ENCODE measurements at regions not wholly inside any gene's neighbourhood (a gene's known extent, or its start where the extent isn't known, plus 50 kb on each side); places are given as distances from the start of the nearest gene placed in this dataset.

DNA sequence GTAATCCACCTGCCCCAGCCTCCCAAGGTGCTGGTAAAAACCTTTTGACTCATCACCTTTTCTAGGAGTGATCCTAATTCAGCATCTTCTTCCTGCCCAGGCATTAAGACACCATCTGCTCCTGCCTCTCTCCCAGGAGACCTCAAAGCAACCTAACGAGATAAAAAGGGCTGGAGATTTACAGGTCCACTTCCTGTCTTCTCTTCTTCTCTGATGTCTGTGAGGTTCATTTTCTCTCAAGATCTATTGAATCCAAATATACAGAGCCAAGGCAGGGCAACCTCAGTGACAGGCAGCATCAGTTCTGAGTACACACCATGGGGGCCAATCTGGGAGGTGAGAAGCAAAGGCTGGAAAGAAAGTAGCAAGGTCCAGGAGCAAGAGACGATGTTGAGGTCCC is 219.4 kb downstream of the SETD4 start:
- no peak for DNase-seq (ENCODE audit: low read depth)
- Histone ChIP-seq H3K4me1 (ENCODE audit: control insufficient read depth, insufficient read depth, low read length) (peaks cover 17% of the 10 kb centered on the region), H3K4me3 (ENCODE audit: low read length) (no peak overlapping the region), H3K36me3 (ENCODE audit: control insufficient read depth, insufficient read depth, low read length, severe bottlenecking) (no peaks in the 10 kb centered on the region), H3K9ac (ENCODE audit: low read length) (no peak overlapping the region), H3K27me3 (replicated peaks; ENCODE audit: control insufficient read depth, insufficient read depth, low read length) (no peaks in the 10 kb centered on the region), H3K9me3 (ENCODE audit: control insufficient read depth, low read length) (no peaks in the 10 kb centered on the region)

DNA sequence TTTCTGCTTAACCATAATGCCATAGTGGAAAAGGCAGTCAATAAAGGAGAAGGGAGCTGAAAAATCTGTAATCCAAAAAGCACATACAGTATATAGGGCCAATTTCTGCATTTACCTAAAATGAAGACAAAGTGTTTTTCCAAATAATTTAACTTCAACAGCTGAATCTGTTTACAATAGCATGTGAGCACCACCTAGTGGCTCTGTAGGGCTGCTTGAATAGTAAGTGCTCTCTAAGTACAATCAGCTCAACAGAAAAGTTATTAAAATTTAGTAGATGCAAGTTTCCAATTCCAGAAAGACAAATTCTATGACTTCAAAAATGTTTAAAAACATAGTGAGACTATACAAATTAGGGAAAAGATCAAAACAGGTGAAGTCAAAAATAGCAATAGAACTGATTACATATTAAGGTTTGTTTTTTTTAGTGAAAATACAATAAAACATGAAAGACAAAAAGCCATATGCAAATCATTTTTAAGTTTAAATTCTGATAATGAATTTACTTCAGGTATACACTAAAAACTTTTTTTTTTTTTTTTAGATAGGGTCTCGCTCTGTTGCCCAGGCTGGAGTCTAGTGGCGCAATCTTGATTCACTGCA is 220.0 kb downstream of the SETD4 start:
- H3K9ac ChIP-seq (ENCODE audit: low read length) = no peak overlapping the region
- no peaks in the 10 kb centered on the region for H3K9me3 ChIP-seq (ENCODE audit: control insufficient read depth, low read length)
- peaks cover 17% of the 10 kb centered on the region for H3K4me1 ChIP-seq (ENCODE audit: control insufficient read depth, insufficient read depth, low read length)
- no peaks in the 10 kb centered on the region for H3K27me3 ChIP-seq (replicated peaks; ENCODE audit: control insufficient read depth, insufficient read depth, low read length)
- DNase-seq (ENCODE audit: low read depth) = peak; percentile 91
- H3K4me3 ChIP-seq (ENCODE audit: low read length) = no peak overlapping the region
- no peaks in the 10 kb centered on the region for H3K36me3 ChIP-seq (ENCODE audit: control insufficient read depth, insufficient read depth, low read length, severe bottlenecking)

DNA sequence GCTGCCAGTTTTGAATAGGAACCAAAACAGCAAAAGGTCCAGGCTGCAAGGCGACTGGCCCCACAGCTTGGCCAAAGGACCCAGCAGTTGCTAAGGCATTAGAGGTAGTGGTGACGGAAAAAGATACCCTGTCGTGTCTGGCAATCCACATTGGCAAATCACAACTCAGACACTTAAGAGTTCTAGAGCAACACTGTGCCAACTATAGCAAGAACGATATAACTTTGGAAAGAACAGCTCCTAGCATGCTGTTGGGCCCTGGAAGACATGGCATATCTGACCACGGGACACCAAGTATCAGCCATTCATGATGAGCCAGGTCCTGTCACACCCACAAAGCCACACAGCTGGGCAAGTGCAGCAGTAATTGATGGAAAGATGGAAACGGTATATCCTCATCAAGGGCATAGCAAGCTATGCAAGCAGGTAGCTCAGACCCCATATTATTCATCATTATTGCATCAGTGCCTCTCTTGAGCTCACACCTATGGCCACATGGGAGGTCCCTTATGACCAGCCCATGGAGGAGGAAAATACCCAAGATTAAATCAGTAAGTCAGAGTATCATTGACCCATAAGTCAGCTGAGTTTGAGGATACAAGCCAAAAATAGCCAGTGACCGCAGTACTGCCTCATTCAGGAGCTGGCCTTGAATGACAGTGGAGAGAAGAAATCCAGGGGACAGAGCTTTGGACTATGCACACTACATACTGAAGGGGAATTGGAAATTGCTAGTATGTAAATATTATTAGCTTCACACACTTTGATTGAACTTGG is 221.2 kb downstream of the SETD4 start:
- DNase-seq (ENCODE audit: low read depth) = no peak
- Histone ChIP-seq H3K9me3 (ENCODE audit: control insufficient read depth, low read length) (no peaks in the 10 kb centered on the region), H3K27me3 (replicated peaks; ENCODE audit: control insufficient read depth, insufficient read depth, low read length) (no peaks in the 10 kb centered on the region), H3K4me3 (ENCODE audit: low read length) (no peak overlapping the region), H3K9ac (ENCODE audit: low read length) (no peak overlapping the region), H3K4me1 (ENCODE audit: control insufficient read depth, insufficient read depth, low read length) (peaks cover 11% of the 10 kb centered on the region), H3K36me3 (ENCODE audit: control insufficient read depth, insufficient read depth, low read length, severe bottlenecking) (no peaks in the 10 kb centered on the region)

DNA sequence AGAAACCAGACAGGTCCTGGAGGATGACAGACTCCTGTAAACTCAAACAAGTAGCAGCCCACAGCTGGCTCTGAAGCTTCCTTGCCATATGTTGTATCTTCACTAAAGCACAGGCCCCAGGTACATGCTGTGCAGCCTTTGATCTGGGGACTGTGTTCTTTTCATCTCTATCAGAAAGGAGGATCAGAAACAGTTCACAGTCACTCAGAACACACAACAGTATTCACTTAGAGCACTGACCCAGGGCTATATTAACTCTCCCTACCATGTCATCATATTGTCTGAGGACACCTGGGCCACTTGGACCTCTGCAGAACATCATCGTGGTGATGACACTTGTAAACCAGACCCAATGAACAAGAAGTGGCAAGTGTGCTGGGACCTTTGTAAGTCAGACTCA is 222.0 kb downstream of the SETD4 start:
- H3K9me3 ChIP-seq (ENCODE audit: control insufficient read depth, low read length) = no peaks in the 10 kb centered on the region
- H3K4me1 ChIP-seq (ENCODE audit: control insufficient read depth, insufficient read depth, low read length) = peaks cover 3% of the 10 kb centered on the region
- no peak overlapping the region for H3K9ac ChIP-seq (ENCODE audit: low read length)
- H3K4me3 ChIP-seq (ENCODE audit: low read length) = no peak overlapping the region
- H3K36me3 ChIP-seq (ENCODE audit: control insufficient read depth, insufficient read depth, low read length, severe bottlenecking) = no peaks in the 10 kb centered on the region
- DNase-seq (ENCODE audit: low read depth) = no peak
- no peaks in the 10 kb centered on the region for H3K27me3 ChIP-seq (replicated peaks; ENCODE audit: control insufficient read depth, insufficient read depth, low read length)

DNA sequence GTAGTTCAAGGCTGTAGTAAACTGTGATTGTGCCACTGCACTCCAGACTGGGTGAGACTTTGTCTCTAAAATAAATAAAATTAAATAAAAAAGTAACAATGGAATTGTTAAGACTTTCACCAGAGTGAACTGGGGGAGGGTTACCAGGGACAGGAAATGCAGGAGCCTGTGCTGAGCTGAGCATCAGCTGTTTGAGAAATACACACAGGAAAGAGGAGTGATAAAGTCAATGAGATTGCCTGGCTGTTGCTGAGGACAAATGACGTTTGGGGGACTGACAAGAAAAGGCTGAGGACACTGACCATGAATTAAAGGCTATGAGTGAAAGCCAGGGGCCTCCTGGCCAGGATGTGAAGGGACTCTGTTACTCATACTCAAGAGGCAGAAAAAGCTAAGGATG is 226.3 kb downstream of the SETD4 start:
- Histone ChIP-seq H3K9me3 (ENCODE audit: control insufficient read depth, low read length) (no peaks in the 10 kb centered on the region), H3K4me3 (ENCODE audit: low read length) (no peak overlapping the region), H3K27me3 (replicated peaks; ENCODE audit: control insufficient read depth, insufficient read depth, low read length) (no peaks in the 10 kb centered on the region), H3K9ac (ENCODE audit: low read length) (no peak overlapping the region), H3K4me1 (ENCODE audit: control insufficient read depth, insufficient read depth, low read length) (no peaks in the 10 kb centered on the region), H3K36me3 (ENCODE audit: control insufficient read depth, insufficient read depth, low read length, severe bottlenecking) (no peaks in the 10 kb centered on the region)
- no peak for DNase-seq (ENCODE audit: low read depth)

DNA sequence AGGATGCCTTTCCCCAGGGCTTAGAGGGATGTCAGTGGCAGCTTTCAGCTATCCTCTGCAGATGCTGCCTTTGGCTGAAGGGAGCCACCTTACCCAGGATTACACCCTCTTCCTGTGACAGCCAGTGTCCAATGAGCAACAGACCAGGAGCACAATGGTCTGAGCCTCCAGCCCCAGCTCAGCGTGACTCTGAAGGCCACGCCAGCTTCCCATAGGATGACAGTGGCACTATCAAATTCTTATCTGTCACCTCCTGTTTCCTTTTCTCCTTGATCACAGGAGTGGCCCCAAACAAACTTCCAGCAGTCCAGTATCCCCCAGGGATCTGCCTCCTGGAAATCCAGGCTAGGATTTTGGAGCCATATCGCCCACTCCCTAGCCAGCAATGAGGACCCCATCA is 226.9 kb downstream of the SETD4 start:
- no peak overlapping the region for H3K4me3 ChIP-seq (ENCODE audit: low read length)
- no peaks in the 10 kb centered on the region for H3K4me1 ChIP-seq (ENCODE audit: control insufficient read depth, insufficient read depth, low read length)
- no peak overlapping the region for H3K9ac ChIP-seq (ENCODE audit: low read length)
- no peaks in the 10 kb centered on the region for H3K36me3 ChIP-seq (ENCODE audit: control insufficient read depth, insufficient read depth, low read length, severe bottlenecking)
- H3K9me3 ChIP-seq (ENCODE audit: control insufficient read depth, low read length) = no peaks in the 10 kb centered on the region
- DNase-seq (ENCODE audit: low read depth) = no peak
- no peaks in the 10 kb centered on the region for H3K27me3 ChIP-seq (replicated peaks; ENCODE audit: control insufficient read depth, insufficient read depth, low read length)

DNA sequence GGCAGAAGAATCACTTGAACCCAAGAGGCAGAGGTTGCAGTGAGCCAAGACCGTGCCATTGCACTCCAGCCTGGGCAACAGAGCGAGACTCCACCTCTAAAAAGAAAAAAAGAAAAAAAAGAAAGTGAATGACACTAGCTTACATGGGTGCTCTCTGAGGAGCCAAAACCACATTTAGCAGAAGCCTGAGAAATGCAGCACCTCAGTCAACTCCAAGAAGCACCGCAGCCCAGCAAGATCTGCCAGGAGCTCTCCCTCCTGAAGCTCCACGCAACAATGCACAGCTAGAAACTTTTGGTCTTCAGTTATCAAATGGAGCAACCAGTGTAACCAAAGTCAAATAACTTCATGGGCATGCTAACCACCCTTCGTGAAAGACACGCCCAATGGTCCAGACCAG is 229.1 kb downstream of the SETD4 start:
- Histone ChIP-seq H3K9ac (ENCODE audit: low read length) (no peak overlapping the region), H3K9me3 (ENCODE audit: control insufficient read depth, low read length) (no peaks in the 10 kb centered on the region), H3K4me3 (ENCODE audit: low read length) (no peak overlapping the region), H3K27me3 (replicated peaks; ENCODE audit: control insufficient read depth, insufficient read depth, low read length) (no peaks in the 10 kb centered on the region), H3K4me1 (ENCODE audit: control insufficient read depth, insufficient read depth, low read length) (no peaks in the 10 kb centered on the region), H3K36me3 (ENCODE audit: control insufficient read depth, insufficient read depth, low read length, severe bottlenecking) (no peaks in the 10 kb centered on the region)
- no peak for DNase-seq (ENCODE audit: low read depth)

DNA sequence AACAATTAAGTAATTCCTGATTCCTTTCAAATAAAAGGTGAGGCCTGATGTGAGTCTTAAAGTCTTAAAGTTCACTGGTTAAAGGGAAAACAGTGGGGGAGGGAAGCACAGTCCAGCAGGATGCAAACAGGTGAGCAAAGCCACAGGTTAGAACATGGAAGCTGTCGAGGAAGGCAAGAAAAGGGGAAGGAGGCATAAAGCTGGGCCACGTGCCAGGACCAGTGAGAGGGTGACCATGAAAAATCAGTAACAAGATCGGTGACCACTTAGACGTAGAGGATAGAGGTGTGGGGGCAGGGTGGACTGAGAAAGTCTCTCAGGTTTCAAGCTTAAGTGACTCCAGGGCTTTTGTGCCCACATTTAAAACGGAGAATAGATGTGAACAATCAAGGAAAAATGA is 231.3 kb downstream of the SETD4 start:
- H3K36me3 ChIP-seq (ENCODE audit: control insufficient read depth, insufficient read depth, low read length, severe bottlenecking) = no peaks in the 10 kb centered on the region
- H3K27me3 ChIP-seq (replicated peaks; ENCODE audit: control insufficient read depth, insufficient read depth, low read length) = no peaks in the 10 kb centered on the region
- no peak overlapping the region for H3K4me3 ChIP-seq (ENCODE audit: low read length)
- H3K9ac ChIP-seq (ENCODE audit: low read length) = no peak overlapping the region
- peaks cover 2% of the 10 kb centered on the region for H3K4me1 ChIP-seq (ENCODE audit: control insufficient read depth, insufficient read depth, low read length)
- no peaks in the 10 kb centered on the region for H3K9me3 ChIP-seq (ENCODE audit: control insufficient read depth, low read length)
- DNase-seq (ENCODE audit: low read depth) = no peak

DNA sequence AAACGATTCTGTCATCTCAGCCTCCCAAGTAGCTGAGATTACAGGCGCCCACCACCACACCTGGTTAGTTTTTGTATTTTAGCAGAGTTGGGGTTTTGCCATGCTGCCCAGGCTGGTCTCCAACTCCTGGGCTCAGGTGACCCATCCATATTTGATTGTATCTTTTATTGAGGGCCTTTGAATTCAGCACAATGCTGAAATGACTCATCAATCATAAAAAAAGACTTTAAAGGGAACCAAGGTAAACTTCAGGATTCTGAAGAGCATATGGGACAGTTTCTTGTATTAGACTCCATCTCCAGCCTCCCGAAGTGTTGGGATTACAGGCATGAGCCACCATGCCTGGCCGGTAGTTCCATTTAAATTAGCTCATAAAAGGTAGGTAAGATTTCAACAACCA is 232.2 kb downstream of the SETD4 start:
- Histone ChIP-seq H3K27me3 (replicated peaks; ENCODE audit: control insufficient read depth, insufficient read depth, low read length) (no peaks in the 10 kb centered on the region), H3K9ac (ENCODE audit: low read length) (no peak overlapping the region), H3K4me3 (ENCODE audit: low read length) (no peak overlapping the region), H3K36me3 (ENCODE audit: control insufficient read depth, insufficient read depth, low read length, severe bottlenecking) (no peaks in the 10 kb centered on the region), H3K4me1 (ENCODE audit: control insufficient read depth, insufficient read depth, low read length) (peaks cover 2% of the 10 kb centered on the region), H3K9me3 (ENCODE audit: control insufficient read depth, low read length) (no peaks in the 10 kb centered on the region)
- DNase-seq (ENCODE audit: low read depth) = no peak

DNA sequence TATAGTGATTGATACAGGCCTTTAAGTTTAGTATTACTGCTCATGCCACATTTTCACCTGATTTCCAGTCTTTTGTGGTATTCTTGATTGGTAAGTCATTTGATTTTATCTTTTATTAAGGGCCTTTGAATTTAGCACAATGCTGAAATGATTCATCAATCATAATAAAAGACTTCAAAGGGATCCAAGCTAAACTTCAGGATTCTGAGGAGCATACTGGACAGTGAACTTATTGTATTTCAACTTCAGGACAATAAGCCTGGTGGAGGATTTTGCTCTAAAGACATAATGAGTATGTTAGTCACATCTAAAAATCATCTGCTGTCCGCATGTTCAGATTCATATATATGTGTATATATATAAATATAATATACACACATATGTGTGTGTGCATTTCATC is 233.3 kb downstream of the SETD4 start:
- peaks cover 2% of the 10 kb centered on the region for H3K4me1 ChIP-seq (ENCODE audit: control insufficient read depth, insufficient read depth, low read length)
- no peak for DNase-seq (ENCODE audit: low read depth)
- no peak overlapping the region for H3K4me3 ChIP-seq (ENCODE audit: low read length)
- no peak overlapping the region for H3K9ac ChIP-seq (ENCODE audit: low read length)
- no peaks in the 10 kb centered on the region for H3K9me3 ChIP-seq (ENCODE audit: control insufficient read depth, low read length)
- H3K27me3 ChIP-seq (replicated peaks; ENCODE audit: control insufficient read depth, insufficient read depth, low read length) = no peaks in the 10 kb centered on the region
- H3K36me3 ChIP-seq (ENCODE audit: control insufficient read depth, insufficient read depth, low read length, severe bottlenecking) = no peaks in the 10 kb centered on the region

DNA sequence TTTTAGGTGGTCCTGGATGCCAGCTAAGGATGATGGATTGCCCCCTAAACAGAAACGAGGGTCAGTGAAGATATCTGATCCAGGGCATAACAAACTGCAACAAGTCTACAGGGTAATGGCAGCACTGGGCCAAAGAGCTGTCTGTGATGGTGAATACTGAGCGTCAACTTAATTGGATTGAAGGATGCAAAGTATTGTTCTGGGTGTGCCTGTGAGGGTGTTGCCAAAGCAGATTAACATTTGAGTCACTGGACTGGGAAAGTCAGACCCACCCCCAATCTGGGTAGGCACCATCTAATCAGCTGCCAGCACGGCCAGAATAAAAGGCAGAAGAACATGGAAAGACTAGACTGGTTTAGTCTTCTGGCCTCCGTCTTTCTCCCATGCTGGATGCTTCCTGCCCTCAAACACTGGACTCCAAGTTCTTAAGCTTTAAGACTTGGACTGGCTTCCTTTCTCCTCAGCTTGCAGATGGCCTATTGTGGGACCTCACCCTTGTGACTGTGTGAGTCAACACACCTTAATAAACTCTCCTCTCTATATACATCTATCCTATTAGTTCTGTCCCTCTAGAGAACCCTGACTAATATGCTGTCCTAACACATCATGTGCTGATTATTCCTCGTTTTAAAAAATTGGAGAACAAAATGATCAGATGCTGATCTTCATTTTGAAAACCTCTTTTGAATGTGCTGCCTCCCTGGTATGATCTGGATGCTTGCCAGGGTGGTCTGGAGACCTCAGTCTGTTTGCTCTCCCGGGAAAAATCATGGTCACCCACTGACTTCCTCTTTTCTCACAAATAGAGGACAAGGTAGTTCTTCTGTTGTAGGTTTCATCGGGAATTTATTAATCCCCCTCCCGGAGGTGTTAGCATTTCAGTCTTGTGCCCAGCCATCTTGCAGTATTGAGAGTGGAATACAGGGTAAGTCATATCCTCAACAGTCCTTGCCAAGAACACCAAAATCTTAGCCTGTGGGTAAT is 234.7 kb downstream of the SETD4 start:
- no peaks in the 10 kb centered on the region for H3K36me3 ChIP-seq (ENCODE audit: control insufficient read depth, insufficient read depth, low read length, severe bottlenecking)
- H3K4me3 ChIP-seq (ENCODE audit: low read length) = no peak overlapping the region
- DNase-seq (ENCODE audit: low read depth) = no peak
- H3K9ac ChIP-seq (ENCODE audit: low read length) = no peak overlapping the region
- no peaks in the 10 kb centered on the region for H3K9me3 ChIP-seq (ENCODE audit: control insufficient read depth, low read length)
- H3K4me1 ChIP-seq (ENCODE audit: control insufficient read depth, insufficient read depth, low read length) = peaks cover 2% of the 10 kb centered on the region
- no peaks in the 10 kb centered on the region for H3K27me3 ChIP-seq (replicated peaks; ENCODE audit: control insufficient read depth, insufficient read depth, low read length)
